ENCODE measurements at regions not wholly inside any gene's neighbourhood (a gene's known extent, or its start where the extent isn't known, plus 50 kb on each side); places are given as distances from the start of the nearest gene placed in this dataset.

GRCh38 chr5:120217001-120217400, 247.1 kb upstream of the PRR16 start:
- Histone ChIP-seq H3K36me3 (ENCODE audit: low read depth) (no peaks in the 10 kb centered on the region), H3K4me3 (no peak overlapping the region), H3K9me3 (no peaks in the 10 kb centered on the region), H3K4me1 (ENCODE audit: low read depth) (no peaks in the 10 kb centered on the region)
- DNase-seq (no peak), ATAC-seq (no peak)
- intact Hi-C loops (cut with DNase I, micrococcal nuclease): no loop called here
- no peak for TF ChIP-seq CTCF (IDR thresholded peaks at IDR 0.05)

GRCh38 chr5:120219988-120220387, 244.1 kb upstream of the PRR16 start:
- ATAC-seq: no peak
- intact Hi-C loops (cut with DNase I, micrococcal nuclease): no loop called here
- Histone ChIP-seq H3K4me1 (ENCODE audit: low read depth) (no peaks in the 10 kb centered on the region), H3K36me3 (ENCODE audit: low read depth) (no peaks in the 10 kb centered on the region), H3K4me3 (no peak overlapping the region), H3K9me3 (no peaks in the 10 kb centered on the region)
- no peak for TF ChIP-seq CTCF (IDR thresholded peaks at IDR 0.05)
- DNase-seq: no peak

- H3K4me3 ChIP-seq: no peak overlapping the region
- no peak for DNase-seq
- ATAC-seq: no peak
- intact Hi-C loops (cut with DNase I, micrococcal nuclease): no loop called here
- H3K4me1 ChIP-seq (ENCODE audit: low read depth): no peaks in the 10 kb centered on the region
- TF ChIP-seq CTCF (IDR thresholded peaks at IDR 0.05): no peak
- H3K9me3 ChIP-seq: no peaks in the 10 kb centered on the region
- no peaks in the 10 kb centered on the region for H3K36me3 ChIP-seq (ENCODE audit: low read depth)
Measured at GRCh38 chr5:120225524-120225923, 238.6 kb upstream of the PRR16 start.

- no peaks in the 10 kb centered on the region for H3K9me3 ChIP-seq
- no peaks in the 10 kb centered on the region for H3K36me3 ChIP-seq (ENCODE audit: low read depth)
- intact Hi-C loops (cut with DNase I, micrococcal nuclease): no loop called here
- H3K4me1 ChIP-seq (ENCODE audit: low read depth): no peaks in the 10 kb centered on the region
- DNase-seq: no peak
- ATAC-seq: no peak
- no peak for TF ChIP-seq CTCF (IDR thresholded peaks at IDR 0.05)
- H3K4me3 ChIP-seq: no peak overlapping the region
Measured at GRCh38 chr5:120228262-120229031, 235.7 kb upstream of the PRR16 start.

- no peaks in the 10 kb centered on the region for H3K36me3 ChIP-seq (ENCODE audit: low read depth)
- ATAC-seq (no peak), DNase-seq (no peak)
- intact Hi-C loops (cut with DNase I, micrococcal nuclease): no loop called here
- no peaks in the 10 kb centered on the region for H3K9me3 ChIP-seq
- TF ChIP-seq CTCF (IDR thresholded peaks at IDR 0.05): no peak
- H3K4me3 ChIP-seq: no peak overlapping the region
- H3K4me1 ChIP-seq (ENCODE audit: low read depth): no peaks in the 10 kb centered on the region
Measured at GRCh38 chr5:120229036-120229435, 235.1 kb upstream of the PRR16 start.

GRCh38 chr5:120231563-120231962, 232.5 kb upstream of the PRR16 start:
- Histone ChIP-seq H3K4me3 (no peak overlapping the region), H3K9me3 (no peaks in the 10 kb centered on the region), H3K36me3 (ENCODE audit: low read depth) (no peaks in the 10 kb centered on the region), H3K4me1 (ENCODE audit: low read depth) (no peaks in the 10 kb centered on the region)
- TF ChIP-seq CTCF (IDR thresholded peaks at IDR 0.05): no peak
- intact Hi-C loops (cut with DNase I, micrococcal nuclease): no loop called here
- DNase-seq: no peak
- no peak for ATAC-seq

Data from mucosa of descending colon (tissue), 3 donors.